ENCODE measurements at regions not wholly inside any gene's neighbourhood (a gene's known extent, or its start where the extent isn't known, plus 50 kb on each side); places are given as distances from the start of the nearest gene placed in this dataset.
"Not testable (repeated sequence)": the region's sequence is repeated elsewhere in the genome, so short reads cannot be mapped to it uniquely, and the experiment has no call there.

GRCh38 chr6:168941036-168941435, 312.6 kb downstream of the THBS2 start:
- no peak for DNase-seq
- no peaks in the 10 kb centered on the region for H3K36me3 ChIP-seq

GRCh38 chr6:168939796-168940195, 313.9 kb downstream of the THBS2 start:
- DNase-seq, result peak; percentile 52 to 75
- peaks cover 29% of the 10 kb centered on the region for H3K4me1 ChIP-seq
- H3K4me3 ChIP-seq, result peak overlapping the region; percentile 44
- H3K27me3 ChIP-seq, result no peaks in the 10 kb centered on the region
- no peaks in the 10 kb centered on the region for H3K9me3 ChIP-seq (replicated peaks)
- peak overlapping the region; percentile 86 for H3K27ac ChIP-seq
- H3K36me3 ChIP-seq, result no peaks in the 10 kb centered on the region

More at GRCh38 chr6:168941036-168941435, 312.6 kb downstream of the THBS2 start:
- Histone ChIP-seq H3K4me1 (peaks cover 29% of the 10 kb centered on the region), H3K27ac (no peak overlapping the region; the same call in 1 of the 2 replicates), H3K4me3 (no peak overlapping the region), H3K27me3 (no peaks in the 10 kb centered on the region), H3K9me3 (replicated peaks) (no peaks in the 10 kb centered on the region)

- Histone ChIP-seq H3K4me3 (peak overlapping the region; percentile 44), H3K9me3 (replicated peaks) (no peaks in the 10 kb centered on the region), H3K27ac (peak overlapping the region; percentile 86), H3K36me3 (no peaks in the 10 kb centered on the region), H3K27me3 (no peaks in the 10 kb centered on the region), H3K4me1 (peaks cover 29% of the 10 kb centered on the region)
- DNase-seq, result no peak
Observed at GRCh38 chr6:168939041-168939440, 314.6 kb downstream of the THBS2 start.

GRCh38 chr6:168938546-168938945, 315.1 kb downstream of the THBS2 start:
- Histone ChIP-seq H3K27ac (peak overlapping the region; percentile 86), H3K36me3 (no peaks in the 10 kb centered on the region), H3K9me3 (replicated peaks) (peaks cover 3% of the 10 kb centered on the region; the same call in 1 of the 2 replicates), H3K4me3 (peak overlapping the region; percentile 44), H3K27me3 (no peaks in the 10 kb centered on the region), H3K4me1 (peaks cover 25% of the 10 kb centered on the region)
- DNase-seq, result peak; percentile 87 to 91

- Histone ChIP-seq H3K27me3 (no peaks in the 10 kb centered on the region), H3K9me3 (replicated peaks) (peaks cover 6% of the 10 kb centered on the region; the same call in 1 of the 2 replicates), H3K4me3 (no peak overlapping the region), H3K4me1 (peaks cover 24% of the 10 kb centered on the region), H3K27ac (peak overlapping the region; percentile 25; the same call in 1 of the 2 replicates), H3K36me3 (no peaks in the 10 kb centered on the region)
- peak in 1 of 2 experiments; percentile 24 for DNase-seq
Observed at GRCh38 chr6:168937054-168937453, 316.6 kb downstream of the THBS2 start.

GRCh38 chr6:168935628-168936010, 318.0 kb downstream of the THBS2 start:
- no peaks in the 10 kb centered on the region for H3K36me3 ChIP-seq
- peaks cover 9% of the 10 kb centered on the region; the same call in 1 of the 2 replicates for H3K9me3 ChIP-seq (replicated peaks)
- H3K4me1 ChIP-seq, result peaks cover 20% of the 10 kb centered on the region
- no peaks in the 10 kb centered on the region for H3K27me3 ChIP-seq
- H3K27ac ChIP-seq, result no peak overlapping the region
- H3K4me3 ChIP-seq, result no peak overlapping the region
- DNase-seq, result no peak

GRCh38 chr6:168934660-168935627, 318.7 kb downstream of the THBS2 start:
- Histone ChIP-seq H3K36me3 (no peaks in the 10 kb centered on the region), H3K27ac (no peak overlapping the region), H3K4me1 (peaks cover 14% of the 10 kb centered on the region), H3K4me3 (no peak overlapping the region), H3K9me3 (replicated peaks) (peaks cover 9% of the 10 kb centered on the region; the same call in 1 of the 2 replicates), H3K27me3 (no peaks in the 10 kb centered on the region)
- no peak for DNase-seq

GRCh38 chr6:168932171-168932570, 321.5 kb downstream of the THBS2 start:
- H3K9me3 ChIP-seq (replicated peaks); H3K27ac ChIP-seq; H3K36me3 ChIP-seq; H3K4me3 ChIP-seq; H3K27me3 ChIP-seq; DNase-seq; H3K4me1 ChIP-seq: not testable (repeated sequence)

- H3K27ac ChIP-seq; H3K36me3 ChIP-seq; H3K4me3 ChIP-seq; DNase-seq; H3K27me3 ChIP-seq; H3K9me3 ChIP-seq (replicated peaks); H3K4me1 ChIP-seq: not testable (repeated sequence)
Observed at GRCh38 chr6:168931072-168931471, 322.6 kb downstream of the THBS2 start.

GRCh38 chr6:168929871-168930450, 323.7 kb downstream of the THBS2 start:
- Histone ChIP-seq H3K4me1 (0 out of 2 replicates have a peak, but pooled peaks cover 3% of the 10 kb centered on the region), H3K36me3 (no peaks in the 10 kb centered on the region), H3K9me3 (replicated peaks) (peaks cover 9% of the 10 kb centered on the region; the same call in 1 of the 2 replicates), H3K27me3 (no peaks in the 10 kb centered on the region), H3K4me3 (no peak overlapping the region), H3K27ac (no peak overlapping the region)
- DNase-seq, result no peak

- H3K9me3 ChIP-seq (replicated peaks), result peaks cover 7% of the 10 kb centered on the region; the same call in 1 of the 2 replicates
- H3K27ac ChIP-seq, result no peak overlapping the region
- no peak for DNase-seq
- H3K4me1 ChIP-seq, result 0 out of 2 replicates have a peak, but pooled peaks cover 3% of the 10 kb centered on the region
- H3K4me3 ChIP-seq, result no peak overlapping the region
- H3K36me3 ChIP-seq, result no peaks in the 10 kb centered on the region
- no peaks in the 10 kb centered on the region for H3K27me3 ChIP-seq
Observed at GRCh38 chr6:168928012-168928411, 325.6 kb downstream of the THBS2 start.

- Histone ChIP-seq H3K4me1 (0 out of 2 replicates have a peak, but pooled peaks cover 3% of the 10 kb centered on the region), H3K4me3 (no peak overlapping the region), H3K27me3 (no peaks in the 10 kb centered on the region), H3K36me3 (no peaks in the 10 kb centered on the region), H3K27ac (no peak overlapping the region), H3K9me3 (replicated peaks) (peaks cover 4% of the 10 kb centered on the region; the same call in 1 of the 2 replicates)
- DNase-seq, result no peak
Observed at GRCh38 chr6:168927026-168927425, 326.6 kb downstream of the THBS2 start.

- H3K4me1 ChIP-seq, result 0 out of 2 replicates have a peak, but pooled peaks cover 3% of the 10 kb centered on the region
- H3K27ac ChIP-seq, result no peak overlapping the region
- H3K9me3 ChIP-seq (replicated peaks), result peaks cover 4% of the 10 kb centered on the region; the same call in 1 of the 2 replicates
- H3K4me3 ChIP-seq, result no peak overlapping the region
- no peak for DNase-seq
- no peaks in the 10 kb centered on the region for H3K27me3 ChIP-seq
- H3K36me3 ChIP-seq, result no peaks in the 10 kb centered on the region
Observed at GRCh38 chr6:168926306-168926705, 327.3 kb downstream of the THBS2 start.

GRCh38 chr6:168925671-168926070, 328.0 kb downstream of the THBS2 start:
- no peak for DNase-seq
- H3K4me3 ChIP-seq, result no peak overlapping the region
- H3K9me3 ChIP-seq (replicated peaks), result peaks cover 1% of the 10 kb centered on the region; the same call in 1 of the 2 replicates
- H3K36me3 ChIP-seq, result no peaks in the 10 kb centered on the region
- H3K27ac ChIP-seq, result no peak overlapping the region
- 0 out of 2 replicates have a peak, but pooled peaks cover 3% of the 10 kb centered on the region for H3K4me1 ChIP-seq
- no peaks in the 10 kb centered on the region for H3K27me3 ChIP-seq

GRCh38 chr6:168923171-168923570, 330.5 kb downstream of the THBS2 start:
- 0 out of 2 replicates have a peak, but pooled peaks cover 3% of the 10 kb centered on the region for H3K4me1 ChIP-seq
- H3K4me3 ChIP-seq, result no peak overlapping the region
- no peaks in the 10 kb centered on the region for H3K9me3 ChIP-seq (replicated peaks)
- no peak for DNase-seq
- H3K36me3 ChIP-seq, result no peaks in the 10 kb centered on the region
- no peak overlapping the region for H3K27ac ChIP-seq
- H3K27me3 ChIP-seq, result no peaks in the 10 kb centered on the region

All from SJCRH30 (cell line).